ENCODE measurements at regions not wholly inside any gene's neighbourhood (a gene's known extent, or its start where the extent isn't known, plus 50 kb on each side); places are given as distances from the start of the nearest gene placed in this dataset.

GRCh38 chr5:73346878-73347408 lies 101.6 kb downstream of the FOXD1 start:
- TF ChIP-seq POLR2A (IDR thresholded peaks at IDR 0.05; ENCODE audit: low read depth, low read length) (no peak), CTCF (IDR thresholded peaks at IDR 0.05; ENCODE audit: extremely low read depth in 1 of 2, insufficient read depth in 1 of 2, low read depth in 1 of 2, low read length in 2 of 2) (no peak)
